ENCODE measurements at regions not wholly inside any gene's neighbourhood (a gene's known extent, or its start where the extent isn't known, plus 50 kb on each side); places are given as distances from the start of the nearest gene placed in this dataset.

DNA sequence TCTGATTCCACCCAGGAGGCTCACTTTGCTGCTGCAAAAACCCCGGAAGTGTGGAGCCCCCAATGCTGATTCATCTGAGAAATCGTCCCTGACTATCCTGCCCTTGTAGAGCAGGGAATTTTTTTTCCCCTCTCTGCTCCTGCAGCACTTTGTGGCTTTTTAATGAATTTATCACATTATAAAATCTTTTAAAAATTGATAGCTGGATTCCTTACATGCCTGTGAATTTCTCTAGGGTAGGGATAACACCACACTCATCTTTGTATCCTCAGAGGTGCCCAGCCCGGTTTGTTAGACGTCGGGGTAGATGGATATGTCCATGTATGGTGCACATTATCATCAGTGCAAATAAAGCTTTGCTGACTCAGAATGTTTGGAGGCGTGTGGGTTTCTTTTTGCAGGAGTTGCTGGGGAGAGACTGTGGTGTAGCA, 185.7 kb downstream of the STK31 start:
- TF ChIP-seq, protein P1, sequence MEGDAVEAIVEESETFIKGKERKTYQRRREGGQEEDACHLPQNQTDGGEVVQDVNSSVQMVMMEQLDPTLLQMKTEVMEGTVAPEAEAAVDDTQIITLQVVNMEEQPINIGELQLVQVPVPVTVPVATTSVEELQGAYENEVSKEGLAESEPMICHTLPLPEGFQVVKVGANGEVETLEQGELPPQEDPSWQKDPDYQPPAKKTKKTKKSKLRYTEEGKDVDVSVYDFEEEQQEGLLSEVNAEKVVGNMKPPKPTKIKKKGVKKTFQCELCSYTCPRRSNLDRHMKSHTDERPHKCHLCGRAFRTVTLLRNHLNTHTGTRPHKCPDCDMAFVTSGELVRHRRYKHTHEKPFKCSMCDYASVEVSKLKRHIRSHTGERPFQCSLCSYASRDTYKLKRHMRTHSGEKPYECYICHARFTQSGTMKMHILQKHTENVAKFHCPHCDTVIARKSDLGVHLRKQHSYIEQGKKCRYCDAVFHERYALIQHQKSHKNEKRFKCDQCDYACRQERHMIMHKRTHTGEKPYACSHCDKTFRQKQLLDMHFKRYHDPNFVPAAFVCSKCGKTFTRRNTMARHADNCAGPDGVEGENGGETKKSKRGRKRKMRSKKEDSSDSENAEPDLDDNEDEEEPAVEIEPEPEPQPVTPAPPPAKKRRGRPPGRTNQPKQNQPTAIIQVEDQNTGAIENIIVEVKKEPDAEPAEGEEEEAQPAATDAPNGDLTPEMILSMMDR (IDR thresholded peaks at IDR 0.05): no peak

DNA sequence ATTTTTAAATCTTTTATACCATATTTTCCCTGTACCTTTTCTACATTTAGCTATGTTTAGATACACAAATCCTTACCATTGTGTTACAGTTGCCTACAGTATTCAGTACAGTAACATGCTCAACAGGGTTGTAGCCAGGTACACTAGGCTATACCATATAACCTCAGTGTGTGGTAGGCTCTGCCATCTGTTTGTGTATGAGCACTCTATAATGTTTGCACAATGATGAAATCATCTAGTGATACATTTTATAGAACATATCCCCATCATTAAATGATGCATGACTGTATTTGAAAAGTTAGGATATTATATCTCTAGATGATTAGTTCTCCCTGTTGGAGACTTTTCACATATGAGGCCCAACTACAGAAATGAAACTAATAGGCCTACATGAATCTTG, 188.6 kb downstream of the STK31 start:
- TF ChIP-seq, protein P1 (IDR thresholded peaks at IDR 0.05): no peak

DNA sequence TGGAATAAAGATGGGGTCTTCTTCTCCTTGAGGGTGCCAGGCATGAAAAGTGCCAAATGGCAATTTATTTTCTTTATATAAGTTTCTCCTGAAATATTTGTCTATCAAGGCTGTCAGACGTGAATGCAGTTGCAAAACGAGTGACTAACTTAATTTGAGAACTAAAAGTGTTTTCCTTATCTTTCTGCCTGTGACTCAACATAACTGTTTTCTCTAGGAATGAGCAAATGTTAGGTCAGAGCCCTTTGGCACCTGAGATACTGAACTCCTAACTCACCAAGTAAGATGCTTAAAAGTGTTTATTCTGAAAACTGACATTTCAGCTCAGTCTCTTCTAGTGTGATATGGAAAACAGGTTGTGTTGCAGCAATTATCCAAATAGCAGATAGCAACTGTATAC, 197.0 kb downstream of the STK31 start:
- TF ChIP-seq, protein P1 (IDR thresholded peaks at IDR 0.05): no peak

DNA sequence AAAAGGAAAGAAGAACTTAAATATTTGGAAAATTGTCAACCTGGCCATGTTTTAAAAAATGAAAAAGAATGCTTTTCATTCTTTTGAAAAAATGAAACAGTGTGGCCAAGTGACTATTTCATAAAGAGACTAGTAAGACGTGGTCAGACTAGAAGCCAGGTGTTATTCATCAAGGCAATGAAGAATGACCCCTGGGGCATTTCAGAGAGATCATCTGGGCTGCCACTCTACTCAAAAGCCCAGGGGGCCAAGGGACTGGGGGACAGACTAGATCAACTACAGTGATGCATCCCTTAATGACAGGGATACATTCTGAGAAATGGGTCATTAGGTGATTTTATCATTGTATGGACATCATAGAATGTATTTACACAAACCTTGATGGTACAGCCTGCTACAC, 199.4 kb downstream of the STK31 start:
- TF ChIP-seq, protein P1 (IDR thresholded peaks at IDR 0.05): no peak

DNA sequence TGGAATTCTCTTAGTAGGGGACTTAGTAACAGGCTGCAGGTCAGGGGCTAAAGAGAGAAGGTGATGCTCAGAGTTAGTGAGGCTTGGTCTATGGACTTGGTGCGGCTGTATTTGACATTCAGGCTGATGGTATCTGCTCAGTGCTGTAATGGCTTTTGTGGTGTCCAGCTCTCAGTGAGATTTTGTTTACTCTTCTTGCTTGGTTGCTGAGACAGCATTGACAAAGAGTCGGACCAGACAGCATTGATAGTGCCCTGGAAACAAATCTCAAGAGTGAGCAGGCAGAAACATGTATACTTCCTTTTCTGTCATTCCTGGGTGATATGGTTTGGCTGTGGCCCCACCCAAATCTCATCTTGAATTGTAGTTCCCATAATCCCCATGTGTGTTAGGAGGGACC, 202.0 kb downstream of the STK31 start:
- TF ChIP-seq, protein P1 (IDR thresholded peaks at IDR 0.05): no peak

DNA sequence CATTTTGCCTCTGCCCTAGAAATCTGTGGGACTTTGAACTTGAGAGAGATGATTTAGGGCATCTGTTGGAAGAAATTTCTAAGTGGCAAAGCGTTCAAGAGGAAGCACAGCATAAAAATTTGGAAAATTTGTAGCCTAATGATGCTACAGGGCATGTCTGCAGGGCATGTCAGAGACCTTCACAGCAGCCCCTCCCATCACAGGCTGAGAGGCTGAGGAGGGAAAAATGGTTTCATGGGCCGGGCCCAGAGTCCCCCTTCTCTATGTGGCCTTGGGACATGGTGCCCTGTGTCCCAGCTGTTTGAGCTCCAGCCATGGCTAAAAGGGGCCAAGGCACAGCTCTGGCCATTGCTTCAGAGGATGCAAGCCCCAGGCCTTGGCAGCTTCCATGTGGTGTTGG, 203.0 kb downstream of the STK31 start:
- TF ChIP-seq, protein P1 (IDR thresholded peaks at IDR 0.05): no peak

DNA sequence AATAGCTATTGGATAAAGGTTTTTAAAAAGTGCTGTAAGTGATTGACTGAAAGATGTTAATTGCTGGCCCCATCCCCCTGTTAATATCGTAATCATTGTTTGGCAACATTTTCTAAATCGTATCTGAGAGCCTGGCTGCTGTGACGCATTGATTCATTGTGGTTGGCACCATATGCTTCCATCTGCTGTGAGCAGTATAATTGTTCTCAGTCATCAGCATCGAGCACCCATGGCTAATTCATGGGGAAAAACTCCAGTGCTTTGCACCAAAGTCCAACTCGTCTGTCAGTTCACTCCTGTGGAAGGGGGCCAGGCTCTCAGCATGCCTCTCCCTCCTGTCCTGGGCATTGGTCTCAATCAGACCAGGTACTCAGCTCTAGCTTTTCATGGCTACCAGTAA, 205.2 kb downstream of the STK31 start:
- TF ChIP-seq, protein P1 (IDR thresholded peaks at IDR 0.05): no peak

DNA sequence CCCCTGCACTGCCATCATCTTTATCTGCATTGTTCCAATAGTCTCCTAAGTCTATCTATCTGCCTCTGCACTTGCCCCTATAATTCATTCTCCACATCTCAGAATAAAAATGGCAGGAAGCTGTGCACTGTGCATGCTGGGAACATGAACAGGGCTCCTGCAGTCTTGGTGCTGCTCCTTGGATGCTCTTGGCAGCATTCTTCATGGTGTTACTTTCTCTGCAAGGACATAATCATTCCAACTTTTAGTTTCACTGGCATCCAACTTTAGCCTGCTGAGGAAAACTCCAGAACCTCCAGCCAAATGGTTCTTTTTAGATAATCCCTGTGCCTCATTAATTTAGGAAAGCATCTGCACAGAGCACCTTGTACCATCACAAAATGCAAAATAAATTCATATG, 208.3 kb downstream of the STK31 start:
- TF ChIP-seq, protein P1 (IDR thresholded peaks at IDR 0.05): no peak
